Ovary (tissue), 3 donors: ENCODE measurements at regions not wholly inside any gene's neighbourhood (a gene's known extent, or its start where the extent isn't known, plus 50 kb on each side); places are given as distances from the start of the nearest gene placed in this dataset.

Experiments used
- CTCF ChIP-seq, 3 donors: fragments of 450-650 bp in 2 of 3; fragments of 200-600 bp in 1 of 3; IDR thresholded peaks; one replicate each; pipeline versions ENCODE4 v1.5.1 to v1.8.0; 2016 to 2022; ENCODE audit warnings: antibody characterized with exemption in 3 of 3, mild to moderate bottlenecking in 1 of 3
- POLR2A ChIP-seq: fragments of 450-650 bp; IDR thresholded peaks from one replicate; pipeline ENCODE4 v1.6.1; 2017; ENCODE audit warnings: antibody characterized with exemption, mild to moderate bottlenecking, moderate library complexity
- donor health status: DM: no; HTN: no; CAD: no.

GRCh38 chr5:163642904-163643303 lies 137.5 kb downstream of the MAT2B start:
- no peak for TF ChIP-seq CTCF (IDR thresholded peaks at IDR 0.05)
- TF ChIP-seq POLR2A: no peak
